ENCODE measurements at regions not wholly inside any gene's neighbourhood (a gene's known extent, or its start where the extent isn't known, plus 50 kb on each side); places are given as distances from the start of the nearest gene placed in this dataset.
"Not testable (repeated sequence)": the region's sequence is repeated elsewhere in the genome, so short reads cannot be mapped to it uniquely, and the experiment has no call there.

- intact Hi-C loops (cut with DNase I) = no loop called here
- H3K27ac ChIP-seq (ENCODE audit: low read depth in 2 of 2, low read length in 2 of 2) = no peak overlapping the region
- H3K36me3 ChIP-seq (ENCODE audit: control insufficient read depth in 2 of 3, insufficient read depth in 3 of 3, low read length in 3 of 3) = no peaks in the 10 kb centered on the region
- no peaks in the 10 kb centered on the region for H3K4me1 ChIP-seq (ENCODE audit: control insufficient read depth in 2 of 3, insufficient read depth in 2 of 3, low read depth in 1 of 3, low read length in 3 of 3)
- no peak for TF ChIP-seq CTCF (IDR thresholded peaks at IDR 0.05; ENCODE audit: borderline replicate concordance, extremely low read depth, insufficient read depth)
- H3K4me3 ChIP-seq (ENCODE audit: low read length in 3 of 3) = no peak overlapping the region
- H3K9ac ChIP-seq (ENCODE audit: low read length in 3 of 3) = no peak overlapping the region
- no peaks in the 10 kb centered on the region for H3K9me3 ChIP-seq (ENCODE audit: control insufficient read depth in 2 of 3, insufficient read depth in 1 of 3, low read length in 3 of 3)
- no peak for FAIRE-seq
- no peak for DNase-seq
- no peaks in the 10 kb centered on the region for H3K27me3 ChIP-seq (ENCODE audit: control insufficient read depth, insufficient read depth, low read length)
Measured at GRCh38 chr18:30432349-30432748, 610.2 kb downstream of the DSC3 start.

GRCh38 chr18:30419399-30419798, 623.1 kb downstream of the DSC3 start:
- H3K9ac ChIP-seq (ENCODE audit: low read length in 3 of 3); intact Hi-C loops (cut with DNase I); DNase-seq; H3K9me3 ChIP-seq (ENCODE audit: control insufficient read depth in 2 of 3, insufficient read depth in 1 of 3, low read length in 3 of 3); H3K4me3 ChIP-seq (ENCODE audit: low read length in 3 of 3); H3K4me1 ChIP-seq (ENCODE audit: control insufficient read depth in 2 of 3, insufficient read depth in 2 of 3, low read depth in 1 of 3, low read length in 3 of 3); H3K27ac ChIP-seq (ENCODE audit: low read depth in 2 of 2, low read length in 2 of 2); H3K27me3 ChIP-seq (ENCODE audit: control insufficient read depth, insufficient read depth, low read length); H3K36me3 ChIP-seq (ENCODE audit: control insufficient read depth in 2 of 3, insufficient read depth in 3 of 3, low read length in 3 of 3); FAIRE-seq: not testable (repeated sequence)

DNA sequence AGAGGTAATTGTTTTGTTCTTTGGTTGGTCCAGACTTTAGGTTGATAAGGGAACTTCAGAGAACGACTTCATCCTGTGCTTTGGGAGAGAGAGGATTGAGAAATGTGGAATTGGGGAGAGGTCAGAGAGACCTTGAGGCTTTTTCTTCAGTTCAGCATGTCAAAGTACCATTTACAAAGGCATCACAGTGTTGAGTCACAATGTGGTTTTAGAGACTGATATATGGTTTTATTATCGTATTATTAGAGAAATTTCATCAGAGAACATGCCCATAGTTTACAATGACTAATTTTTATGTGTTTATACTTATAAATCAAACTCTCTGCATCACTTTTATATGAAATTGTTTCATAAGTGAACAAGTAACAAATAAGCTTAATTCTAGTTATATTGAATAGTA, 626.6 kb downstream of the DSC3 start:
- Histone ChIP-seq H3K9ac (ENCODE audit: low read length in 3 of 3) (no peak overlapping the region), H3K27me3 (ENCODE audit: control insufficient read depth, insufficient read depth, low read length) (no peaks in the 10 kb centered on the region), H3K36me3 (ENCODE audit: control insufficient read depth in 2 of 3, insufficient read depth in 3 of 3, low read length in 3 of 3) (no peaks in the 10 kb centered on the region), H3K9me3 (ENCODE audit: control insufficient read depth in 2 of 3, insufficient read depth in 1 of 3, low read length in 3 of 3) (no peaks in the 10 kb centered on the region), H3K27ac (ENCODE audit: low read depth in 2 of 2, low read length in 2 of 2) (no peak overlapping the region), H3K4me1 (ENCODE audit: control insufficient read depth in 2 of 3, insufficient read depth in 2 of 3, low read depth in 1 of 3, low read length in 3 of 3) (no peaks in the 10 kb centered on the region), H3K4me3 (ENCODE audit: low read length in 3 of 3) (no peak overlapping the region)
- DNase-seq (no peak), FAIRE-seq (no peak)
- intact Hi-C loops (cut with DNase I) = no loop called here
- TF ChIP-seq CTCF (IDR thresholded peaks at IDR 0.05; ENCODE audit: borderline replicate concordance, extremely low read depth, insufficient read depth) = no peak

- H3K27ac ChIP-seq (ENCODE audit: low read depth in 2 of 2, low read length in 2 of 2) = no peak overlapping the region
- H3K9ac ChIP-seq (ENCODE audit: low read length in 3 of 3) = no peak overlapping the region
- no peak overlapping the region for H3K4me3 ChIP-seq (ENCODE audit: low read length in 3 of 3)
- DNase-seq = no peak
- peaks cover 0 to 2% (median 0%) of the 10 kb centered on the region in 3 donors for H3K9me3 ChIP-seq (ENCODE audit: control insufficient read depth in 2 of 3, insufficient read depth in 1 of 3, low read length in 3 of 3)
- no peak for TF ChIP-seq CTCF (IDR thresholded peaks at IDR 0.05; ENCODE audit: borderline replicate concordance, extremely low read depth, insufficient read depth)
- no peaks in the 10 kb centered on the region for H3K36me3 ChIP-seq (ENCODE audit: control insufficient read depth in 2 of 3, insufficient read depth in 3 of 3, low read length in 3 of 3)
- no peak for FAIRE-seq
- H3K4me1 ChIP-seq (ENCODE audit: control insufficient read depth in 2 of 3, insufficient read depth in 2 of 3, low read depth in 1 of 3, low read length in 3 of 3) = no peaks in the 10 kb centered on the region
- intact Hi-C loops (cut with DNase I) = no loop called here
- no peaks in the 10 kb centered on the region for H3K27me3 ChIP-seq (ENCODE audit: control insufficient read depth, insufficient read depth, low read length)
Measured at GRCh38 chr18:30409120-30409519, 633.4 kb downstream of the DSC3 start.
